ENCODE measurements at regions not wholly inside any gene's neighbourhood (a gene's known extent, or its start where the extent isn't known, plus 50 kb on each side); places are given as distances from the start of the nearest gene placed in this dataset.

DNA sequence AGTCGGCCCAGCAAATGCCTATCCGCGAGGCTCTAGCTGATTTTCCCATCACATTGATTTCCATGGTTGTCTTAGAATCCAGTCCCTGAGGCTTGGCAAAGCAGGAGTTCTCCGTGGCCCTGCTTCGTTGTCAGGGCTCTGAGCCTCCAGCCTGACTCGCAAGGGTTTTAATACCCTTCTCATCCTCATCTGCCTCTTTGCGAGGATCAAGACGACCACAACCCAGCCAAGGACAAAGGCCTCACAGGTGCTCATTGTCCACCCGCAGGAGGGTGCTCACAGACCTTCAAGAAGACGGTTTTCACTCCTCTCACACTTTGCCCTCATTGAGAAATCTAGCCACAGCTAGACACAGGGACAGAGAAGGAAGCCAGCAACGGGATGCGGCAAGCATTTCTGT is 610.8 kb downstream of the KCNJ18 start:
- 47% methylated on average over 9 of the region's 12 CpGs for WGBS (ENCODE audit: low lambda C conversion rate)
- FAIRE-seq: no peak
- ChIA-PET POLR2A (no interaction called here), CTCF (ENCODE audit: low intra/inter-chr PET ratio, low total read pairs) (no interaction called here)
- no peak for DNase-seq (ENCODE audit: low spot score)
- Histone ChIP-seq H2AFZ (ENCODE audit: low read length) (no peak overlapping the region), H3K27ac (ENCODE audit: extremely low read length, insufficient read depth, low read length) (no peak overlapping the region), H3K79me2 (ENCODE audit: insufficient read depth, low read length) (no peaks in the 10 kb centered on the region), H3K36me3 (replicated peaks in 1 of 2; ENCODE audit: control insufficient read depth in 1 of 2, insufficient read depth in 2 of 2, low read length in 2 of 2) (no peaks in the 10 kb centered on the region), H3K9ac (ENCODE audit: insufficient read depth, low read depth, low read length) (no peak overlapping the region), H3K4me2 (ENCODE audit: low read depth, low read length) (no peak overlapping the region), H3K4me3 (replicated peaks in 1 of 3; ENCODE audit: insufficient read depth in 1 of 3, low read depth in 2 of 3, low read length in 3 of 3) (no peak overlapping the region), H3K4me1 (ENCODE audit: insufficient read depth, low read length) (no peaks in the 10 kb centered on the region), H4K20me1 (ENCODE audit: insufficient read depth, low read length) (no peaks in the 10 kb centered on the region), H3K9me3 (ENCODE audit: low read length) (no peaks in the 10 kb centered on the region), H3K27me3 (ENCODE audit: control insufficient read depth in 1 of 2, insufficient read depth in 2 of 2, low read length in 2 of 2) (no peaks in the 10 kb centered on the region)
- intact Hi-C loops (cut with micrococcal nuclease; ENCODE audit: unreplicated experiment) (no loop called here), in situ Hi-C loops (cut with HindIII; ENCODE audit: extremely low pct_ligation_motif_present, low pct_unique_long_range_greater_than_20kb) (no loop called here)
- no TSS peak for BruUV-seq (replicated peaks)
- TF ChIP-seq RCOR2 (CRISPR knock-in tag; IDR thresholded peaks at IDR 0.05) (no peak), ZNF784 (CRISPR knock-in tag; IDR thresholded peaks at IDR 0.05; ENCODE audit: borderline replicate concordance) (no peak), ZNF383 (CRISPR knock-in tag; IDR thresholded peaks at IDR 0.05; ENCODE audit: borderline replicate concordance) (no peak), HMGA1 (CRISPR knock-in tag; conservative IDR thresholded peaks at IDR 0.05) (no peak), ZNF740 (CRISPR knock-in tag; IDR thresholded peaks at IDR 0.05) (no peak), MXD4 (CRISPR knock-in tag; IDR thresholded peaks at IDR 0.05) (no peak)
- TF ChIP-seq, protein P1, sequence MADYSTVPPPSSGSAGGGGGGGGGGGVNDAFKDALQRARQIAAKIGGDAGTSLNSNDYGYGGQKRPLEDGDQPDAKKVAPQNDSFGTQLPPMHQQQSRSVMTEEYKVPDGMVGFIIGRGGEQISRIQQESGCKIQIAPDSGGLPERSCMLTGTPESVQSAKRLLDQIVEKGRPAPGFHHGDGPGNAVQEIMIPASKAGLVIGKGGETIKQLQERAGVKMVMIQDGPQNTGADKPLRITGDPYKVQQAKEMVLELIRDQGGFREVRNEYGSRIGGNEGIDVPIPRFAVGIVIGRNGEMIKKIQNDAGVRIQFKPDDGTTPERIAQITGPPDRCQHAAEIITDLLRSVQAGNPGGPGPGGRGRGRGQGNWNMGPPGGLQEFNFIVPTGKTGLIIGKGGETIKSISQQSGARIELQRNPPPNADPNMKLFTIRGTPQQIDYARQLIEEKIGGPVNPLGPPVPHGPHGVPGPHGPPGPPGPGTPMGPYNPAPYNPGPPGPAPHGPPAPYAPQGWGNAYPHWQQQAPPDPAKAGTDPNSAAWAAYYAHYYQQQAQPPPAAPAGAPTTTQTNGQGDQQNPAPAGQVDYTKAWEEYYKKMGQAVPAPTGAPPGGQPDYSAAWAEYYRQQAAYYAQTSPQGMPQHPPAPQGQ (CRISPR knock-in tag; IDR thresholded peaks at IDR 0.05; ENCODE audit: borderline replicate concordance): no peak
- no peak for ATAC-seq
